NB4 (cell line): ENCODE measurements at regions not wholly inside any gene's neighbourhood (a gene's known extent, or its start where the extent isn't known, plus 50 kb on each side); places are given as distances from the start of the nearest gene placed in this dataset.

Experiments
- DNase-seq: peaks from one replicate; pipeline ENCODE4 v3.0.0; 2010; ENCODE audit warnings: low read depth
- H3K4me3 ChIP-seq: one replicate; pipeline ENCODE4 v1.5.1; 2011; ENCODE audit warnings: mild to moderate bottlenecking, low read depth, low read length, moderate library complexity
- MAX ChIP-seq: IDR thresholded peaks from 2 replicates; pipeline ENCODE4 v1.6.1; 2011; ENCODE audit warnings: low read depth, low read length
- MYC ChIP-seq: IDR thresholded peaks from 2 replicates; pipeline ENCODE4 v1.6.1; 2011; ENCODE audit warnings: low read depth, low read length
- POLR2A ChIP-seq: IDR thresholded peaks from 2 replicates; pipeline ENCODE4 v1.6.1; 2011; ENCODE audit warnings: mild to moderate bottlenecking; ENCODE audit not compliant: insufficient read length; ENCODE audit errors: extremely low read depth
- TF ChIP-seq, protein P1 (sequence below): IDR thresholded peaks from one replicate; pipeline ENCODE4 v1.5.1; 2012; ENCODE audit warnings: low read depth, low read length

- TF ChIP-seq POLR2A, result no peak
- no peak for TF ChIP-seq MAX
- no peak for TF ChIP-seq MYC
- TF ChIP-seq, protein P1, sequence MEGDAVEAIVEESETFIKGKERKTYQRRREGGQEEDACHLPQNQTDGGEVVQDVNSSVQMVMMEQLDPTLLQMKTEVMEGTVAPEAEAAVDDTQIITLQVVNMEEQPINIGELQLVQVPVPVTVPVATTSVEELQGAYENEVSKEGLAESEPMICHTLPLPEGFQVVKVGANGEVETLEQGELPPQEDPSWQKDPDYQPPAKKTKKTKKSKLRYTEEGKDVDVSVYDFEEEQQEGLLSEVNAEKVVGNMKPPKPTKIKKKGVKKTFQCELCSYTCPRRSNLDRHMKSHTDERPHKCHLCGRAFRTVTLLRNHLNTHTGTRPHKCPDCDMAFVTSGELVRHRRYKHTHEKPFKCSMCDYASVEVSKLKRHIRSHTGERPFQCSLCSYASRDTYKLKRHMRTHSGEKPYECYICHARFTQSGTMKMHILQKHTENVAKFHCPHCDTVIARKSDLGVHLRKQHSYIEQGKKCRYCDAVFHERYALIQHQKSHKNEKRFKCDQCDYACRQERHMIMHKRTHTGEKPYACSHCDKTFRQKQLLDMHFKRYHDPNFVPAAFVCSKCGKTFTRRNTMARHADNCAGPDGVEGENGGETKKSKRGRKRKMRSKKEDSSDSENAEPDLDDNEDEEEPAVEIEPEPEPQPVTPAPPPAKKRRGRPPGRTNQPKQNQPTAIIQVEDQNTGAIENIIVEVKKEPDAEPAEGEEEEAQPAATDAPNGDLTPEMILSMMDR, result no peak
- no peak for DNase-seq
- H3K4me3 ChIP-seq, result no peak overlapping the region
These were observed 66.3 kb upstream of the SCG2 start for GRCh38 chr2:223668302-223668998.

GRCh38 chr2:223654384-223654915, 52.3 kb upstream of the SCG2 start:
- no peak overlapping the region for H3K4me3 ChIP-seq
- TF ChIP-seq MAX (no peak), MYC (no peak), POLR2A (no peak)
- TF ChIP-seq, protein P1, result no peak
- no peak for DNase-seq

GRCh38 chr2:223652902-223653301, 50.7 kb upstream of the SCG2 start:
- no peak overlapping the region for H3K4me3 ChIP-seq
- DNase-seq, result no peak
- TF ChIP-seq POLR2A (no peak), MAX (no peak), MYC (no peak)
- TF ChIP-seq, protein P1, result no peak

- no peak overlapping the region for H3K4me3 ChIP-seq
- DNase-seq, result no peak
- TF ChIP-seq MYC (no peak), POLR2A (no peak), MAX (no peak)
- TF ChIP-seq, protein P1, result no peak
These were observed 50.0 kb upstream of the SCG2 start for GRCh38 chr2:223652122-223652521.
